ENCODE measurements at regions not wholly inside any gene's neighbourhood (a gene's known extent, or its start where the extent isn't known, plus 50 kb on each side); places are given as distances from the start of the nearest gene placed in this dataset.
"Not testable (repeated sequence)": the region's sequence is repeated elsewhere in the genome, so short reads cannot be mapped to it uniquely, and the experiment has no call there.

DNA sequence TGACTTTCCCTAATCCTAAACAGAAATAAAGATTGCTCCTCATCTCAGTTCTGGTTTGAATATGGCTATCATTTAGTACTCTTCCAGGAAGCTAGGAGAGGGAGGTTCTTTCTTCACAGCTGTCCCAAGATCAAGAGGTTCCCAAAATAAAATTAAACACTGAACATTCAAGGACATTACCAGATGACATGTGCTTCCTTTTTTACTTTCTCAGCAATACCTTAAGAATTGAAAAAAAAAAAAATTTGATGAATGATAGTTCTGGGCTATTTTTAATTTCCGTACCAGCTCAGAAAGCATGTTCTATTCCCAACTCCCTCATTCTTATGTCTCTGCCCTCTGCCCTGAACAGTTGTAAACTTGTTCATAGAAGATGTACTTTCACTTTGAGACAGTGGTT, 61.7 kb upstream of the MYL1 start:
- Histone ChIP-seq H3K36me3 (no peaks in the 10 kb centered on the region), H3K9me3 (no peaks in the 10 kb centered on the region), H3K4me1 (no peaks in the 10 kb centered on the region), H3K27ac (replicated peaks in 1 of 4) (no peak overlapping the region), H3K27me3 (no peaks in the 10 kb centered on the region), H3K4me3 (no peak overlapping the region)
- WGBS, result 58% methylated on average over 1 of the region's 1 CpG
- intact Hi-C loops (cut with DNase I), result no loop called here
- TF ChIP-seq POLR2A (IDR thresholded peaks at IDR 0.05; ENCODE audit: low read depth), result no peak
- TF ChIP-seq POLR2AphosphoS5 (IDR thresholded peaks at IDR 0.05), result no peak
- TF ChIP-seq CTCF (IDR thresholded peaks at IDR 0.05), result no peak
- TF ChIP-seq EP300 (IDR thresholded peaks at IDR 0.05), result no peak
- no peak for DNase-seq (ENCODE audit: extremely low spot score)

GRCh38 chr2:210370562-210370961, 55.6 kb upstream of the MYL1 start:
- no peaks in the 10 kb centered on the region for H3K4me1 ChIP-seq
- no peak overlapping the region for H3K4me3 ChIP-seq
- H3K27ac ChIP-seq (replicated peaks in 1 of 4), result no peak overlapping the region
- no peaks in the 10 kb centered on the region for H3K9me3 ChIP-seq
- 100% methylated on average over 2 of the region's 2 CpGs for WGBS
- H3K27me3 ChIP-seq, result no peaks in the 10 kb centered on the region
- H3K36me3 ChIP-seq, result no peaks in the 10 kb centered on the region
- peak; percentile 85 for DNase-seq (ENCODE audit: extremely low spot score)
- intact Hi-C loops (cut with DNase I), result no loop called here
- TF ChIP-seq EP300 (IDR thresholded peaks at IDR 0.05), result no peak
- TF ChIP-seq CTCF (IDR thresholded peaks at IDR 0.05), result no peak
- TF ChIP-seq POLR2AphosphoS5 (IDR thresholded peaks at IDR 0.05), result no peak
- TF ChIP-seq POLR2A (IDR thresholded peaks at IDR 0.05; ENCODE audit: low read depth), result no peak

- no peaks in the 10 kb centered on the region for H3K9me3 ChIP-seq
- no peaks in the 10 kb centered on the region for H3K36me3 ChIP-seq
- H3K27ac ChIP-seq (replicated peaks in 1 of 4), result no peak overlapping the region
- intact Hi-C loops (cut with DNase I), result no loop called here
- no peaks in the 10 kb centered on the region for H3K4me1 ChIP-seq
- H3K4me3 ChIP-seq, result no peak overlapping the region
- DNase-seq (ENCODE audit: extremely low spot score), result no peak
- WGBS, result 53% methylated on average over 2 of the region's 2 CpGs
- no peaks in the 10 kb centered on the region for H3K27me3 ChIP-seq
- no peak for TF ChIP-seq POLR2AphosphoS5 (IDR thresholded peaks at IDR 0.05)
Measured at GRCh38 chr2:210366675-210367080, 51.7 kb upstream of the MYL1 start.

GRCh38 chr2:210365475-210365874, 50.5 kb upstream of the MYL1 start:
- H3K36me3 ChIP-seq; intact Hi-C loops (cut with DNase I); DNase-seq (ENCODE audit: extremely low spot score); H3K27ac ChIP-seq (replicated peaks in 1 of 4); H3K27me3 ChIP-seq; H3K4me1 ChIP-seq; H3K9me3 ChIP-seq; H3K4me3 ChIP-seq: not testable (repeated sequence)
- WGBS, result 85% methylated on average over 3 of the region's 3 CpGs
